GM12874 (cell line): ENCODE measurements at regions not wholly inside any gene's neighbourhood (a gene's known extent, or its start where the extent isn't known, plus 50 kb on each side); places are given as distances from the start of the nearest gene placed in this dataset.

ENCODE experiments used
- CTCF ChIP-seq: IDR thresholded peaks from 2 replicates; pipeline ENCODE4 v1.5.1; 2011; ENCODE audit warnings: low read depth, mild to moderate bottlenecking, control low read depth, low read length, moderate library complexity; ENCODE audit not compliant: insufficient read depth

DNA sequence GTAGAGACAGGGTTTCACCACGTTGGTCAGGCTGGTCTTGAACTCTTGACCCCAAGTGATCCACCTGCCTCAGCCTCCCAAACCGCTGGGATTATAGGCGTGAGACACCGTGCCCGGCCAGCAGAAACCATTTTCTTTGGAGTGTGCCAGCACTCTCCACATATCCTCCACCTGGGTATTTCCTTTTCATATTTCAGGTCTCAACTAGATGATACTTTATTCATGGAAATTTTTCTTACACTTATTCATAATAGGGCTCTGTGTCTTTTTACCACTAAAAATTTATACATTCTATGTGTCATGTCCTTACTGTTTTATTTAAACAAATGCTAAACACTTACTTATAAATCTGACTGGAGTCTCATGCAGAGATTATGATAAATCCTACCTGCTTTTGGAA is 305.9 kb downstream of the PCDH20 start:
- TF ChIP-seq CTCF: no peak

- TF ChIP-seq CTCF: no peak
These were observed 307.7 kb downstream of the PCDH20 start for GRCh38 chr13:61107989-61108388.

- no peak for TF ChIP-seq CTCF
These were observed 319.8 kb downstream of the PCDH20 start for GRCh38 chr13:61095885-61096284.

DNA sequence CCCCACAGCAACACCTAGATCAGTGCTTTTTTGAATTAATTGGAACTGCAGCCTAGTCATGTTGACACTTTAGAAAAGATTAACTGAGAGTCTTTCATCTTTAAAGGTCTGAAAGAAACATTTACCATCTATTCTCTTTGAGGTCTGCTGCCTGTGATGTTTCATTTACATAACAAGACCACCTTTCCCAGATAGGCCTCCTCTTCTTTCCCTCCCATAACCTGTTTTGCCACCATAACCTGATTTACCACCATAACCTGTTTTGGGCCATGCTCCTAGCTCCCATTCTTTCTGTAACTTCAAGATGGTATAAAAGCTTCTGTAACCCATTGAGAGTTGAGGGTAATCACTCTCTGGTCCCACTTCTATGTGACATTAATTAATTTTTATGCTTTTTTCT is 320.8 kb downstream of the PCDH20 start:
- no peak for TF ChIP-seq CTCF

DNA sequence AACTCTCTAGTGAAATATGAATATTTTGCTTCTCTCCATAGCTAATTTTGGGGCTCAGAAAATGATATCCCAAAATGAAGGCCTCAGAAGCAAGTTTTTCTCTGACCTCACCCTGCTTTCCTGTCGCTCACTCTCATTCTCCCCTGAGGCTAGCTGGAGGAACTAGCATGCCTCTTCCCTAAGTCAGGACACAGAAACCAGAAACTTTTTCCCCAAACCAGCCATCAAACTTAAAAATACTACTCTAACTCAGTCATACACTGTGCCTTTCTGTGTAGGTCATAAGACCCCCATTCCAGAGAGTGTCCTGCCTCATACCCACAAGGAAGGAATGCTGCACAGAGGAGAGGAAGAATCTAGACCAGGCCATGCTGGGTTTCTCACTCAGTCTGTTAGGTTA is 329.6 kb downstream of the PCDH20 start:
- TF ChIP-seq CTCF: no peak

GRCh38 chr13:61084988-61085387 is 330.7 kb downstream of the PCDH20 start:
- TF ChIP-seq CTCF: no peak

DNA sequence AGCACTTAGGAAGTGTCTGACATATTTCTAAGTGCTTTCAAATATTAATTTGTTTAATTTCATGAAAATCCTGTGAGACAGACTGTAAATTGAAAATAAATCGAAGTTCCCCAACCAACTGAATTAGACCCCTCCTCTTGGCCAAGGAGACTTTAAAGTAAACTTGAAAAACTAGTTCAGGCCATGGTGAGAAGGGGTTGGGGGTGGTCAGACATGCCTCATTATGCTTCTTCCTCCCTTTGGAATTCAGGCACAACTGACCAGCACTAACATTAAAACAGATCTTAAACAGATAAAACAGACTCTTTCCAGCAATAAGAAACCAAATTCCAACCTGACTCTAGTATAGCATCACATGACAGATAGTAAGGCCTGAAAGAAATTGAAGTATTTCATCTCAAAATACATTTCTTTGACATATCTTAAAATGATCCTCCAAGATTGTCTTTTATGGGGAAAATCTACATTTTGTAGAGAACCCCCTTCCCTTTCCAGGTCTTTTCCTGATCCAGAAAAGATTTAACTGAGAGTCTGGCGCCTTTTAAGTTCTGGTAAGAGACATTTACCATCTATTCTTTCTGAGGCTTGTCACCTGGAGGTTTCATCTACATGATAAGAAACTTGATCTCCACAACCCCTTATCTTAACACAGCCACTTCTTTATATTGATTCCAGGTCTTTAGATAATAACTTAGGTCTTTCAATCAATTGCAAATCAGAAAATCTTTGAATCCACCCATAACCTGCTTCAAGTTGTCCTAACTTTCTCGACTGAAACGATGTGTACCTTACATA is 336.5 kb downstream of the PCDH20 start:
- no peak for TF ChIP-seq CTCF

- TF ChIP-seq CTCF: no peak
These were observed 363.5 kb downstream of the PCDH20 start for GRCh38 chr13:61052175-61052574.
